Fibroblast of villous mesenchyme (primary cell): ENCODE measurements at regions not wholly inside any gene's neighbourhood (a gene's known extent, or its start where the extent isn't known, plus 50 kb on each side); places are given as distances from the start of the nearest gene placed in this dataset. TPM values are rescaled to one million over a fixed set of nuclear protein-coding genes. Genes with fewer than 3 reads are reported as not detected.

ENCODE experiments used
- DNase-seq: peaks from one replicate; pipeline ENCODE4 v3.0.0-alpha.2; 2010; ENCODE audit warnings: low read depth
- H3K4me3 ChIP-seq: 2 replicates; pipeline ENCODE4 v1.5.1; 2011; ENCODE audit warnings: low read depth, mild to moderate bottlenecking, low read length
- small RNA-seq: library from RNA; depleted of rRNA; stranded (forward); fragments of <200 nt; gene quantifications from one replicate; pipeline ENCODE3, GENCODE V24; 2012
- TF ChIP-seq, protein P1 (sequence below): IDR thresholded peaks from 2 replicates; pipeline ENCODE4 v1.5.1; 2012; ENCODE audit warnings: low read depth, mild to moderate bottlenecking, low read length; ENCODE audit not compliant: insufficient read depth

- peak; percentile 25 for DNase-seq
- TF ChIP-seq, protein P1, sequence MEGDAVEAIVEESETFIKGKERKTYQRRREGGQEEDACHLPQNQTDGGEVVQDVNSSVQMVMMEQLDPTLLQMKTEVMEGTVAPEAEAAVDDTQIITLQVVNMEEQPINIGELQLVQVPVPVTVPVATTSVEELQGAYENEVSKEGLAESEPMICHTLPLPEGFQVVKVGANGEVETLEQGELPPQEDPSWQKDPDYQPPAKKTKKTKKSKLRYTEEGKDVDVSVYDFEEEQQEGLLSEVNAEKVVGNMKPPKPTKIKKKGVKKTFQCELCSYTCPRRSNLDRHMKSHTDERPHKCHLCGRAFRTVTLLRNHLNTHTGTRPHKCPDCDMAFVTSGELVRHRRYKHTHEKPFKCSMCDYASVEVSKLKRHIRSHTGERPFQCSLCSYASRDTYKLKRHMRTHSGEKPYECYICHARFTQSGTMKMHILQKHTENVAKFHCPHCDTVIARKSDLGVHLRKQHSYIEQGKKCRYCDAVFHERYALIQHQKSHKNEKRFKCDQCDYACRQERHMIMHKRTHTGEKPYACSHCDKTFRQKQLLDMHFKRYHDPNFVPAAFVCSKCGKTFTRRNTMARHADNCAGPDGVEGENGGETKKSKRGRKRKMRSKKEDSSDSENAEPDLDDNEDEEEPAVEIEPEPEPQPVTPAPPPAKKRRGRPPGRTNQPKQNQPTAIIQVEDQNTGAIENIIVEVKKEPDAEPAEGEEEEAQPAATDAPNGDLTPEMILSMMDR: no peak
- H3K4me3 ChIP-seq: no peak overlapping the region
Observed at GRCh38 chr7:124089621-124090020, 56.8 kb upstream of the TMEM229A start.

DNA sequence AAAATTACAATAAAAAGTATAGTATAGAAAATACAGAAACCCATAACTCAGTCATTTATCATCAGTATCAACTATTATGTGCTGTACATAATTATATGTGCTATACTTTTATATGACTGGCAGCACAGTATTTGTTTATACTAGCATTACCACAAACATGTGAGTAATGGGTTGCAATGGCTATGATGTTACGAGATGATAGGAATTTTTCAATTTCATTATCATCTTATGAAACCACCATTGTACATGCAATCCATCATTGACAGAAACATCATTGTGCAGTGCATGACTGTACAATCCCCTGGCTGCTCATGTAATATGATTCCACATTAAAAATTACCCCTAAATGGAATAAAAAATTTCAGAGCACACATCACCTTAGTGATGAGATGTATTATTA, 55.7 kb upstream of the TMEM229A start:
- TF ChIP-seq, protein P1: no peak
- DNase-seq: no peak
- H3K4me3 ChIP-seq: no peak overlapping the region

DNA sequence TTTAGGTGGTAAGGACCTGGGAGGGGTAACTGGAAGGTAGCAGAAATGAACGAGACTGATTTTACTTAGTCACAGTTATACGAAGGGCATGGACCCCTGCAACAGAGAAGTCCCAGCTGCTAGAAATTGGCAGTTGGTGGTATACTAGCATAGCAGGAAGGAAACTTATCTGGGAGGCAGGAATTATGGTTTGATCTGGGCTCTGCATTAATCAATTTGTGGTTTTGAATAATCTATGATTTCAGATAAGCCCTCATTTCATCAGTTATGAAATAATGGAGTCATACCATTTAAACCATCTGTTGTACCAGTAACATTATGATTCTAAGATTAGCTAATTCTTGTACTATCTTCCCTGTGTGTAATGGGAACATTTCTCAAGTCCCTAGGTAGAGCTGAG, 54.0 kb upstream of the TMEM229A start:
- H3K4me3 ChIP-seq: no peak overlapping the region
- TF ChIP-seq, protein P1: no peak
- peak; percentile 16 for DNase-seq

DNA sequence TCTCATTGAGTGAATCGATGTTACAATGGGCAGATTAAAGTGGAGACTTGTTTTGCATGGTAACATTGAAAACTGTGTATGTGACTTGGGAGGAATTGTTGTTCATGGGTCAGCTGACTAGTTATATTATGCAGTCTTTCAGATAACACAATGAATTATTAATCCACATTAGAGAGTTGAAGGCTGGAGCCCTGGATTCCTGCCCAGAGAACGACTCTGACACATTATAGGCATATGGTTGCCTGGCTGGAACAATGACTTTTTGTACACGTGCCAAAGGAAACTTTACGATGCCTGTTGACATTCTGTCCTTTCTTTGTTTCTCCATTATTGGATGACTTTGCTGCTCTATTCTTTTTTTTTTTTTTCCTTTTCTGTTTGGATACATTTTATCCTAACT, 52.3 kb upstream of the TMEM229A start:
- no peak for DNase-seq
- H3K4me3 ChIP-seq: no peak overlapping the region
- TF ChIP-seq, protein P1: no peak

- no peak overlapping the region for H3K4me3 ChIP-seq
- TF ChIP-seq, protein P1: no peak
- peak; percentile 22 for DNase-seq
Observed at GRCh38 chr7:124084024-124084423, 51.2 kb upstream of the TMEM229A start.

Small RNA genes lying in the stretch of these regions (small RNA-seq; reads per million reads assigned to genes)
- not detected for gene RNU6-102P
